Peyer's patch (tissue), 4 donors: ENCODE measurements at regions not wholly inside any gene's neighbourhood (a gene's known extent, or its start where the extent isn't known, plus 50 kb on each side); places are given as distances from the start of the nearest gene placed in this dataset.

Experiments
- POLR2A ChIP-seq, 2 donors: fragments of 450-650 bp; IDR thresholded peaks; one replicate each; pipeline ENCODE4 v1.5.1; 2017; ENCODE audit warnings: antibody characterized with exemption in 2 of 2, mild to moderate bottlenecking in 2 of 2, moderate library complexity in 2 of 2
- TF ChIP-seq, protein P1 (sequence below), 6 experiments: fragments of 450-650 bp in 4 of 6; fragments of 200-600 bp in 2 of 6; sonication (generic) in 1 of 6; IDR thresholded peaks; one replicate each; pipeline ENCODE4 v1.5.1; 2017 to 2019; ENCODE audit warnings: antibody characterized with exemption in 6 of 6, mild to moderate bottlenecking in 3 of 6, moderate library complexity in 1 of 6

DNA sequence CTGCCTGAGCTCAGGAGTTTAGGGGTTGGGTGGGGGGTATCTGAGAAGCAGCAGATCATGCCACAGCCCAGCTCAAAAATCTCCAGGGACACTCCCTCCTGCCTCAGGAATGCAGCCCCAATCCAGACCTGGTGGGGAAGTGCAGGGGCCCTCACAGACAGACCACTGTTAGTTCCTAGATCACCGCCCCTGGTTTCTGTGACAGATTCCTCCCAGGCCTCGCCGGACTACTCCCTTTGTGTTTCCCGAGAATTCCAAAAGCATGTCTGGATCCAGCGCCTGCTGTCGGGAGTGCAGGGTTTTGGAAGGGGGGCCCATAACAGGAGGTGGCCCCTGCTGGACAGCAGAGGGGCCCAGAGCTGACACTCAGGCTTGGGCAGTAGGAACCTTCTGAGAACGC is 74.5 kb downstream of the CTSL start:
- TF ChIP-seq, protein P1, sequence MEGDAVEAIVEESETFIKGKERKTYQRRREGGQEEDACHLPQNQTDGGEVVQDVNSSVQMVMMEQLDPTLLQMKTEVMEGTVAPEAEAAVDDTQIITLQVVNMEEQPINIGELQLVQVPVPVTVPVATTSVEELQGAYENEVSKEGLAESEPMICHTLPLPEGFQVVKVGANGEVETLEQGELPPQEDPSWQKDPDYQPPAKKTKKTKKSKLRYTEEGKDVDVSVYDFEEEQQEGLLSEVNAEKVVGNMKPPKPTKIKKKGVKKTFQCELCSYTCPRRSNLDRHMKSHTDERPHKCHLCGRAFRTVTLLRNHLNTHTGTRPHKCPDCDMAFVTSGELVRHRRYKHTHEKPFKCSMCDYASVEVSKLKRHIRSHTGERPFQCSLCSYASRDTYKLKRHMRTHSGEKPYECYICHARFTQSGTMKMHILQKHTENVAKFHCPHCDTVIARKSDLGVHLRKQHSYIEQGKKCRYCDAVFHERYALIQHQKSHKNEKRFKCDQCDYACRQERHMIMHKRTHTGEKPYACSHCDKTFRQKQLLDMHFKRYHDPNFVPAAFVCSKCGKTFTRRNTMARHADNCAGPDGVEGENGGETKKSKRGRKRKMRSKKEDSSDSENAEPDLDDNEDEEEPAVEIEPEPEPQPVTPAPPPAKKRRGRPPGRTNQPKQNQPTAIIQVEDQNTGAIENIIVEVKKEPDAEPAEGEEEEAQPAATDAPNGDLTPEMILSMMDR (IDR thresholded peaks at IDR 0.05) = no peak
- no peak for TF ChIP-seq POLR2A (IDR thresholded peaks at IDR 0.05)
